HG02840 (cell line): ENCODE measurements at regions not wholly inside any gene's neighbourhood (a gene's known extent, or its start where the extent isn't known, plus 50 kb on each side); places are given as distances from the start of the nearest gene placed in this dataset.
"Not testable (repeated sequence)": the region's sequence is repeated elsewhere in the genome, so short reads cannot be mapped to it uniquely, and the experiment has no call there.

Experiments
- ATAC-seq: cut with Tn5 transposase; IDR thresholded peaks from one replicate; pipeline ENCODE4 v1.9.1; 2021; ENCODE audit warnings: mild to moderate bottlenecking, moderate library complexity, moderate number of reproducible peaks; ENCODE audit not compliant: unreplicated experiment, low FRiP score

DNA sequence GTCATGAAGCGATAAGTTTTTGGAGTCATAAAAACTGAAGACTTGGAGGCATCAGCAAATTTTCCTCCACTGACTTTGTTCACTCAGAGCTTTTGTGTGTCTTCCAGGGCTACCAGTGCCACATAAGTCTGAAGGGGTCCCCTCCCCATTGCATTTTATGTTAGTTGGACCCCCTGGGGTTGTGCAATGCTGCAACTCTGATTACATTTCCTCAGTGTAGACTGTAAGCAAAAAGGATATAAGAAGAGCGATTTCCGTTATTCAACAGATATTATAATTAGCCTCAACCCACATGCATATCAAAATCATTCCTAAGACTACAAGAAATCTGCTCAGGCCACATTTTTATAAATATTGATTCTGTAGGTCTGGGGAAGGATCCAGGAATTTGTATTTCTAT lies 324.0 kb downstream of the TDRD3 start:
- no peak for ATAC-seq

DNA sequence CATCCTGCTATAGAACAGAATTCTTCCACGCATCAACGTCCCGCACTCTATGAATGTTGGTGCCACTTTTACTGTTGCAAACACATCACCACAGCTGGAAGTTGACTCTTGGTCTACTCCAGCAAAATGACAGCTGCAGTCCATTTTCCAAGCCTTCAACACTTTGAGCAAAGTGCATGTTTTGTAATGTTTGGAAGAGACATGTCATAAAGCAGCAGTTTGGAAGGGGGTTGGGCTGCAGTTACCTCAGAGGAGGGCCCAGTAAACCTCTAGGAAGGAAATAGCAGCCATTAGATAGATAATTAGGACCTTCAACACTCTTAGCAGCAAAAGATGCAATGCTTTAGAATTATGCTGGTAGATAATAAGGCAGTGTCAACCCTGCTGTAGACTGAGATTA lies 323.6 kb downstream of the TDRD3 start:
- no peak for ATAC-seq

DNA sequence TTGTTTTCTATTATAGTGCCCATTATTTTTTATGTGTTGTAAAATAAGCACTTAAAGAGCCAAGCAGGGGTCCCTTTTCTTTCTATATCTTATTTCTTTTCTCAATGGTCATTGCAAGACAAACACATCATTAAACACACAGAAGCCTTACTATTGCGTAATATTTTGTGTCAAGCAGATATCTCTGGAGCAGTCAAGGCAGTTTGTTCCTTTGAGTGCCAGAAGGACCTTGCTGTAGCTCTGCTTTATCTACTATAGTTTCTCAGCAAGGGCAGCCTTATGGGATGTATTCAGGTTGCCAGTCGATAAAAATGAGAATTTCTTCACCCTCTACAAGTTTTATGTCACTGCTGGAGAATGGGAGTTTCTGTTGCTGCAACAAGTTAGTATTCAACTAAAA lies 319.3 kb downstream of the TDRD3 start:
- no peak for ATAC-seq

DNA sequence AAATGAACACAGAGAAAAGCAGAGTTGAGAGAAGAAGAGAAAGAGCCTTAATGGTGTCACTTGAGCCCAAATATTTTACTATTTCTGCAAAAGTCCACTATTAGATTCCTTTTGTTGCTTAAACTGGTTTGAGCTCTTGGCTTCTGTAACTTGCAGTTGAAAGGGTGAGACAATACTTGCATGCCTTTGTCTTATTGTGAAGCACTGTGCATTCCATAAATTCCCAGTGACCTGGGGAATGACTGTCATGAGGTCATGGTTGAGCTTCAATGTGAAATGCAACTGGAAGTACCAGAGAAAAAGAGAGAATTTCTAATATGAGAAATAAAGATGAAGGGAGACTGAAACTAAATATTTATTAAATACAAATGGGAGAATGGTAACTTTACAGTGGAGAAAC lies 310.9 kb downstream of the TDRD3 start:
- ATAC-seq, result no peak

DNA sequence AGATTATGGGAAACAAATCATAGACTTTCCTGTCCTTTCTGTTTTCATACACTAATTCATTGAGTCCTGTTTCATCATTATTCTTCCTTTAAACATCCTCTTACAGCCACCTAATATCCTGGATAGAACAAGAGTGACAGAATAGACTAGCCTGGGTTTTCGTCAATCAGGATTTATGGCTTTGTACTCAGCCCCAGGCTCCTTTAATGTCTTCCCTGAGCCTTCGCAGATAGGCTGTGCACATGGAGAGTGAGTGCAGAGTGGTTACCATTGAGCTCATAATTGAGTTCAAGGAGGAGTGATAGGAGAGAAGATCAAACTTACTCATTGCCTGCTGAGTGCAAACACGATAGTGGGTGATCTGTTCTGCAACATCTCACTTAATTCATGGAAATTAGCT lies 304.9 kb downstream of the TDRD3 start:
- no peak for ATAC-seq

DNA sequence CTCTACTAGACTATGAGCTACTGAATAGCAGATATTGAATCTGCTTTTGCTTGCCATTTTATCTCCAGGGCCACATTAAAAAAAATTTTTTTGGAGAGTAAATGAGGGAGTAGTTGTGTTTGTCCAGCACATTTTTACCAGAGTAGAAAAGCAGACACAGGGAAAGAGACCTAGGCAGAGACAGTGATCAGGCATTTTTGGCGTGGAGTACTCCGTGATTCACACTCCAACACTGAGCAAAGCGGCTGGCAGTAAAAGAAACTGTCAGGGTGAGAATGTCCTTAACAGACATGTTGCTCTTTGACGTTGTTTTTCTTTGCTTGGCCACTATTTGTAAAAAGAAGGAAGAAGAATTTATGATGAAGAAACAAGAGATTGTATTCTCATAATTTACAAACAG lies 304.0 kb downstream of the TDRD3 start:
- no peak for ATAC-seq

DNA sequence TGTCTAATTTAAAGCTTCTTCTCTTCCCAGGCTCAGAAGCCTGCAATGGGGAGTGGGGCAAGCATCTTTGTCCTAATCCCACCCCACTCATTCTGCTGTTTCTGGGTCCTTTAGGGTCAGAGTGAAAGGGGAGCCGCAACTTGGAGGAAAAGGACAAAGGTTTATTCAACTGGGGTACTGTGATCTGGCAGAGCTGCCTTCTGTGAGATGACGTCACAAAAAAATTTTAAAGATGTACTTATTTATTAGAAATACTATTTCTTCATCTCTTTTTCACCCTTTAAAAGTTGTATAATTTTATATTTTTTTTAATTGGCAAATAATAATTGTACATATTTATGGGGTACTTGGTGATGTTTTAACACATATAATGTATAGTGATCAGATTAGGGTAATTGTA lies 302.6 kb downstream of the TDRD3 start:
- ATAC-seq, result no peak

DNA sequence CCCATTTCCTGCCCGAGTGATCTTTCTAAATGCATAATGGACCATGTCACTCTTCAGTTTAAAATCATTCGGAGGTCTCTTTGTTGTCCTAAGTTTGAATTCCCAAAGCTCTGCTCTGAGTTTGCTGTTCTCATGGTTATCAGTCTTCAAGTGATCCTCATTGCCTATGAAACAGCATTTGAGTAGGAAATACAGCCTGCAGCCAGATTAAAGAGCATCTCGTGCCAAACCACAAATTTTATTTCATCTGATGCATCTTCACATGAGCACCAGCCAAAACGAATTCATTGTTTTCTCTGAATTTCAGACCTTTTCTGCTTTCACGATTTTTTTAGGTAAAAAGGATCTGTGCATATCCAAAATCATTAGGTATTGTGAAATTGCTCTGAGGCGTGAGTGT lies 299.6 kb downstream of the TDRD3 start:
- no peak for ATAC-seq

DNA sequence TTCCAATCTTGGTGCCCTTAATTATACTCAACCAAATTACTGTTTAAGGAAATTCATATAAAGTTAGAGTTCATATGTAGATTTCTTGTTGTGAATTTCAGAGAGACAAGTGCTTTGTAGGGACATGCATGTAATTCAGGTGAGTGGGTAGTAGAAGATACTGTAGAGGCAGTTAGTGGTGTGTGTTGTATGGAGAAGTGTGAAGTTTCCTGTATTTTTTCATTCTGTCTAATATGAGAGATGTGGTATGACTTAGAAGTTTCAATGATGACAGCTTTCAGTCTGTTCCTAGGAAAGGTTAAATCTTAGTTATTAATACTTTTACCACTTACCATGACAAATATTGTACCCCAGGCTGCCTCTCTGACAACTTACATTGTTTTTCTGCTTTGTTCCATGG lies 294.2 kb downstream of the TDRD3 start:
- ATAC-seq, result no peak

DNA sequence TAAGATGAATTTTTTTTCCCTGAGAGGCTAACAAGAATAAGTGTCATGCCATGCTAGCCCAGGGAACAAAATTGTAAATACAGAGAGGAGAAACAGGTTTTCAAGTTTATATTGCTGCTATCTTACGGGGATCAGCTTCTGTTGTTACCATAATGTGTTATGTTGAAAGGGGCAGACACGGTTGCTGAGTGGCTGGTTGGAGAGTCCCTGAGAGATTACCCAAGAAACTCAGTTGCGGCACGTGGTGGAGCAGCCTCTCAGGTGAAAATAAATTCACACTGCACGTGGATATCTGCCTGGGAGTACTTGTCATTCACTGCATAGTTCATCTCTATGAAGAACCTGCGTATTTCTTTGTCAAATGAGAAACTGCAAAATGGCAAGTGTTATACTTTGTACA lies 293.6 kb downstream of the TDRD3 start:
- ATAC-seq, result no peak

DNA sequence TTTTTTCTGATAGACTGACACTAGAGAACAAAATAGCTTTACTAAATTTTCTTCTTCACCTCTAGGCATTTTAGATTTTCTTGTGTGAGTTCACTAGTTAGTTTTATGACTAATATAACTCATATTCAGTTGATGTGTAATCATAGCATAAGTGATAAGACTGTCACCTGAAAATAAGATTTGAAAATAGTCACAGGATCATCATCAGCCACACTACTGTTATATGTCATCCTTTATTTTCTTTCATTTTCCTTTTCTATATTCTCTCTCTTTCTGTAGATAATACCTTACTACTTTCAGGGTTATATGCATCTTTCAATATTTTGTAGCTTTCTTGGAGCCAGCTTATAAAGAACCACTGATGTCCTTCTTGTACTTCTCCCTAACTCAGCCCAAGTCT lies 292.6 kb downstream of the TDRD3 start:
- ATAC-seq, result no peak

DNA sequence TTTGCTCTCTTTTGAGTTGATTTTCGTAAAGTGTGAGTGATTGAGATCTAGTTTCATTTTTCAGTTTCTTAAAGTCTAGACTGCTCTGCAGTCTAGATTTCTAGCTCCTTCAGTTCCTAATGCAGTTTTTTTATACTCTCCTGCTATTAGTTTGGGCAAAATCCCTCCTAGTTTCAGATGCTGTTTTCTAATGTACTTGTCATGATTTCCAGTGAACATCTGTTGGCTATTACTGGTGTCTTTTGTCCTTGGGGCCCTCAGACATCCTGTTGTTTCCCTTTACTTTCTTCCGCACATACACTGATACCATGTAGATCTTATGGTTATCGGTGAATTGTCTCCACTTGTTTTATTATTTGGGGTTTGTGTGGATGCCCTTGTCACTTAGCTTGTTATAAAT lies 292.1 kb downstream of the TDRD3 start:
- no peak for ATAC-seq

DNA sequence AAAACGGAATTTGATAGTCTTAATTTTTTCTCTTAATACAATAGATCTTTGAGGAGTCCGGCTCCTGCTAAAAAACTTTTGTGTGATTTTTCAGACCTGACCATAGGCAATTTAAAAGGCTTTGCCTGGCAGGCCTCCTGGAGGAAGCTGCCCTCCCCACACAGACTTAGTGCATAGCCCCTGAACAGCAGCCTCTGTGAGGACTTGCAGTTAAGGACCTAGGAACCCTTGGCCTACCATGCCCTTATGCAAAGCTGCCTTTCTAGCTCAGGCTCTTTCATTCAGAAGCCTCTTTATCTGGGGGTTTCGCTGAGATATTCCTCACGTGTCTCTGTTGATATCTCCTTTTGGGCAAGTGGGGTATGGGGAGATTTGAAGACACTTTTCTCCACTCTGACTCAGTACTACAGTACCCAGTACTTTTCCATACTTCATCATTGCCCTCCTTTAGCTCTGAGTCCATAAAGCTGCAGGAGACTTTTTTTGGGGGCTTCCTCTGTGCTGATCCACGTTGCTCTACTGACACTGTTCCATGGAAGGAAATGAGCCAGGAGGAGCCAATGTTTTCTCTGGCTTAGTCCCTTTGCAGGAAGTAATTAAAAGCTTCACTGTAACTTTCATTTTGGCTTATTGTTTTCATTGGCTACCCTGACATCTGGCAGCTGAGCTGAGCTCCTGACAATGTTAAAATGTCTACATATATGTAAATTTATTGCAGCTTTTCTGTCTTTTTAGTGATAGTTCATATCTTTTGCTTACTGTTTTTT lies 283.1 kb downstream of the TDRD3 start:
- no peak for ATAC-seq

DNA sequence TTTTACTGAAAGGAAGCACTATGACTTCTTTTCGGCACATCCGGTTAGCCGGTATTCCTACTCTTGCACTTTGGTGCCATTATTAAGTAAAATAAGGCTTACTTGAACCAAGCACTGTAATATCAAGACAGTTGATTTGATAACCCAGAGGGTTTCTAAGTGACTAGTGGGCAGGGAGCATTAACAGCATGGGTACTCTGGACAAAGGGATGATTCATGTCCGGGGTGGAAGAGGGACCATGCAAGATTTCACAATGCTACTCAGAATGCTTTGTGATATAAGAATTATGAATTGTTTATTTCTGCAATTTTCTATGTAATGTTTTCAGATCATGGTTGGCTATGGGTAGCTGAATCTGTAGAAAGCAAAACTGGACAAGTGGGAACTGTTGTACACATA lies 282.1 kb downstream of the TDRD3 start:
- ATAC-seq, result no peak

DNA sequence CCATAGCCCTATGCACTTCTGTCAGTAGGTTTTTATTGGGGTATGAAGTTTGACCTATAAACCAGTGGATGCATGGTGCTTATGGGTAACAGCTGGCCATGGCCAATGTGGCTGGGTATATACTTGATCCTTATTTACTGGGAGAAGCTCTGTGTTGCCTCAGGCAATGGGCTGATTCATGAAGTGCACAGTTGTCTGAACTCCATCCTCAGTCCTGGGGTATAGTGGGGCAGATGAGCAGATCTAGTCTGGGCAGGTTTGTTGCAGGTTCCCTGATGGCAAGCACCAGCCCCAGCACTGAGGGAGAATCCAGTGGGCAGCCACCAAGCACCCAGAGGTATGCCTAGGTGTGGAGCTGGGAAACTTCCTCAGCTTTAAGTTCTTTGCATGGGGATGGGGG lies 274.4 kb downstream of the TDRD3 start:
- ATAC-seq, result no peak

DNA sequence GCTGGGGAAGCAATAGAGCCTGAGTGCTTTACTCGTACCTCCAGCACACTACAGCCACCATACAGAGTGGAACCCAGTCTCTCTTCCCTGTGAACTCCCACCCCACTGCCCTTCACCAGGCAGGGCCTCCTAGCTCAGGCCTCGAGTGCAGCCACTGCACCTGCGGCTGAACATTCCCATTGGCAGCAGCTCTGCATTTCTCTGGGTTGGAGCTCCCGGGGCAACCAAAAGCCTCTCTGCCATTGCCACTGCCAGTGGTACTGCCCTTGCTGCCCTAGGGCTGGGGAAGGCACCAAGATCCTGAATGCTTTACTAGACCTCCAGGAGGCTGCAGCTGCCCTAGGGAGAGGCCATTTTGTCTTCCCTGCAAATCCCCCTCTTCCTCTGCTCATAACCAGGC lies 266.8 kb downstream of the TDRD3 start:
- ATAC-seq, result no peak

DNA sequence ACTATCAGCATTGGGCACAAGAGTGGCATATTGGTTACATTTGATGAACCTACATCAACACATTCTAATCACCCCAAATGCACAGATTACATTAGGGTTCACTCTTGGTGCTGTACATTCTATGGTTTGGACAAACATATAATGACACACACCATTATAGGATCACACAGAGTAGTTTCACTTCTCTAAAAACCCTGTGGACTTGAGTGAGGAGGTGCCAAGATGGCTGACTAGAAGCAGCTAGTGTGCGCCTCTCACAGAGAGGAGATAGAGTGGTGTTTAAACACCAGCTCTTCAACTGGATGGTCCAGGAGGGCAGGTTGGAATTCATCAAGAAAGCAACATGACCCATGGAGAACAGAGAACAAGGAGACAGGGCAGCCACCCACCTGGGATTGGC lies 265.6 kb downstream of the TDRD3 start:
- ATAC-seq, result no peak

DNA sequence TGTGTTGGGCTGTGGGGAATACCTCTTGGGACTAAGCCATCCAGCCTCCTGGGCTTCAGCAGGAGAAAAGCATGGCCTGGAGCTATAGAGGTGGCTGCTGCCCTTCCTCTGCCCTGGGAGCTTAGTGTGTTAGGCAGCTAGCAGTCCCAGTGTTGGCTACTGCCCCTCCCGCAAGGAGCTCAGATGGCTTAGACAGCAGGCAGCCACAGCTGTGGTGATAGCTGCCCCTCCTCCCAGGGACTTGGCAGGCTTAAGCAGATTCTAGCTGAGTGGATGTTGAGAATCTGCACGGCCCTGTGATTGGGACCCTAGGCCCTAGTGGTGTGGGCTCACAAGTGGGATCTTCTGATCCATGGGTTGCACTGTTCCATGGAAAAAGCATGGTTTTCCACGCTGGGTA lies 264.5 kb downstream of the TDRD3 start:
- no peak for ATAC-seq

DNA sequence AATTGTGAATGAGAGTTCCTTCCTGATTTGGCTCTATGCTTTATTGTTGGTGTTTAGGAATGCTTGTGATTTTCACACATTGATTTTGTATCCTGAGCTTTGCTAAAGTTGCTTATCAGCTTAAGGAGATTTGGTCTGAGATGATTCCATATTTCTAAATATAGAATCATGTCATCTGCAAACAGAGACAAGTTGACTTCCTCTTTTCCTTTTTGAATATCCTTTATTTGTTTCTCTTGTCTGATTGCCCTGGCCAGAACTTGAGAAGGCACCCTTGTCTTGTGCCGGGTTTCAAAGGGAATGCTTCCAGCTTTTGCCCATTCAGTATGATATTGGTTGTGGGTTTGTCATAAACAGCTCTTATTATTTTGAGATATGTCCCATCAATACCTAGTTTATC lies 260.6 kb downstream of the TDRD3 start:
- ATAC-seq, result not testable (repeated sequence)

DNA sequence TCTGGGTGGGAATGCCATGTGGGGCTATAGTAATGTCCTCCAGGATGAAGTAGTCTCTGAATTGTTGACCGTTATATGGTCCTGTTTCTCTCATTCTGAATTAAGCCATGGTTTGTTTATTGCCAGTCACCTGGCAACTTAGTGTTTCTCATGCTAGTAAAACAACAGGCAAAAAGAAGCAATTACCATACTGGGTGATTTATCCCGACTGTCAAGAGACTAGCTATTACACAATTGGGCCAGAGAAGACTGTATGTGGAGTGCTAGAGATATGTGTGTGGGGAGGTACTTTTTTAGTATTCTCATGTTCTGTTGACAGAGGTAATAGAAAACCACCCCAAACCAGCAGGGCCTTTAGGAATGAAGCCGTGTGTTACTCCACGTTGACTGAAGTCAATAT lies 258.2 kb downstream of the TDRD3 start:
- no peak for ATAC-seq

DNA sequence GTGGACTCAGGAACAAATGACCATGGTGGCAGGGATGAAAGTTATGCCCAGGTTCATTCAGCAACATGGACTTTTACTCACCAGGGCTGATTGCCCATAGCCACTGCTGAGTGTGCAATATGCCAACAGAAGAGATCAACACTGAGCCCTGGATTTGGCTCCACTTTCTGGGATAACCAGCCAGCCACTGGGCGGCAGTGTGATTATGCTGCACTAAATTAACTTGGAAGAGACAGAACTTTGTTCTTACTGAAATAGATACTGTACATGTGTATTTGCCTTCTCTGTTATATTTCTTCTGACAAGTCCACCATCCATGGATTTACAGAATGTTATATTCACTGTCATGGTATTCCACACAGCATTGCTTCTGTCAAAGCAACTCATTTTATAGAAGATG lies 257.4 kb downstream of the TDRD3 start:
- no peak for ATAC-seq

DNA sequence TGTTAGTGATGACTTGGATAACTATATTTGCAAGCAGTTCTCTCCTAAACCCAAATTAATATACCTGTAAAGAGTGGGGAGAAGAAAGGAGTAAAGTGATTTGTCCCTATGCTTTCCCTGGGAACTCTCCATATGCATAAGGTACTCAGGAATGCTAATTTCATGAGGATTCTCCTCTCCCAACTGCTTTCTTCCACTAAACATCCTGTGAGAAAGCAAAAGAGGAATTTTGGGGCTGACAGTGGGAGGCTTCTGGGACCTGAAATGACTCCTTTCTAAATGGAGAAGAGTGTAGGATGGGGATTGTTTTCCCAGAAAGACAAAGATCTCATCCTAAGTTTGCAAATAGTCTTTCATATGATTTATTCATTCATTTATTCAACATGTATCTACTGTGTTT lies 250.5 kb downstream of the TDRD3 start:
- no peak for ATAC-seq

DNA sequence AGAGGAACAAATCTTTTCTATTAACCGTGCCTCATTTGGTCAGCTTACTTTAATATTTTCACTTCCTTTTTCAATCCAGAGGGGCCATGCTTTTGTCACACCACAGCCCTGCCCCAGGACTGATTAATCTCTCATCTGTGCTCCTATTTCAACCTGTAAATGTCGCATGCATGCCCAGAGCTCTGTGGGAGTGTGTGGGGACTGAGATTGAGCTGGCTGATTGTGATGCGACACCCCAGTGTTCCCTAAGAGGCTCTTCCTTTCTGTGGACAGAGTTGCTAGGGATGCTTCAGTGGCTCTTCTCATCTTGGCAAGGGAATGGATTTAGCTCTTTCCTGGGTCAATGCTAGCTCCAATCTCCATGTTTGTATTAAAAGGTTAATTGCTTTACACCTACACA lies 249.6 kb downstream of the TDRD3 start:
- ATAC-seq, result no peak
